ENCODE measurements at regions not wholly inside any gene's neighbourhood (a gene's known extent, or its start where the extent isn't known, plus 50 kb on each side); places are given as distances from the start of the nearest gene placed in this dataset.
"Not testable (repeated sequence)": the region's sequence is repeated elsewhere in the genome, so short reads cannot be mapped to it uniquely, and the experiment has no call there.

GRCh38 chr17:15802917-15803316, 70.8 kb downstream of the TBC1D26 start:
- DNase-seq: not testable (repeated sequence)

GRCh38 chr17:15806825-15807224, 74.7 kb downstream of the TBC1D26 start:
- DNase-seq: not testable (repeated sequence)

DNA sequence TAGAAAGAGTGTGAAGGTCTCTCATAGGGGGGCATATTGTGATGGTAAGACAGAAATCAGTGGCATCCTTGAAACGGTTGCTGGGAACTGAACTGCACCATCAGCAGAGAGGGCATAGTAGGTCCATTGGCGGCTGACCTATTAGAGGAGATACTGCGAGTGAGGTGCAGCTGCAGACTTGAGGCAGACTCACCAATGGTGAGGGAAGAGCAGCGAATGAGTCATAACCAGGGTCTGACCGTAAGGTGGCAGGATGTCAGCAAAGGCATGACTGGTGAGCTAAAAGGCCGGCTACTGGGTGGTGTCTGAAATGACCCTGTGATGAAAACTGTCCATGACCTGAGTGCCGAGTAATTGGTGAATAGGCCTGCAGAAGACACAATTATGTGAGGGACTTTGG, 81.3 kb downstream of the TBC1D26 start:
- not testable (repeated sequence) for DNase-seq

GRCh38 chr17:15814003-15814402, 81.9 kb downstream of the TBC1D26 start:
- DNase-seq: not testable (repeated sequence)

DNA sequence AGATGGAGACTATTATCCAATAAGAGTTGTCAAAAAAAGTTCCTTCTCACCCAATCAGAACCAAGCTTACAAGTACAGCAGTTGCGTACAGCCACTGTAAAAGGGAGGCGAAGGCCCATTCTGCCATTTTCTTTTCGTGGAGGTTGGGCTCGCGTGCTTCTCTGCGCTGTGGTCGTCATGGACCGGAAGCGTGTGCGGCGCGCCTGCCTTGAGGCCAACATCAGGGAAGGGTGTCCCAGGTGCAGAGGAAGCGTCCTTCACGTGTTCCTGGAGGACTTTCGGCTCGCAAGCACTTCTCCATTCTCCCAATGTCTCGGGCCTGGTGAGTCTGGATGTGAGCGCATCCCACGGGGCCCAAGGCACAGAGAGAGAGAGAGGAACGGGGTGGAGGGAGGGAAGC, 85.8 kb downstream of the TBC1D26 start:
- not testable (repeated sequence) for DNase-seq

GRCh38 chr17:15822280-15822679, 90.2 kb downstream of the TBC1D26 start:
- DNase-seq: not testable (repeated sequence)

GRCh38 chr17:15828727-15829314, 96.7 kb downstream of the TBC1D26 start:
- DNase-seq: peak; percentile 73

DNA sequence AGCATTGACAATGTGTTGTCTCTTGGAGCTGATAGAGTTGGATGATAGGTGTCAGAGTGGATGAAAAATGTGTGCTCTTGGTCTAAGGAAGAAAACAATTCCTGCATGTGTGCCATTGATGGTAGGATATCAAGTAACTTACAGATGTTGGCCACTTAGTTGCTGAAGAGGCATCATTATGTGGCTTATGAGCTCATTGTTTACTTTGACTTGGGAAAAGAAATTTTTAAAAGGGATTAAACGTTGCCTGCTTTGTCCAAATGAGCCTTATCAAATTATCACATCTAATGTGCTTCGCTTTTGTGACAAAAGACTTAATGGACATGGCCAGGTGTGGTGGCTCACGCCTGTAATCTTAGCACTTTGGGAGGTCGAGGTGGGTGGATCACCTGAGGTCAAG, 98.1 kb downstream of the TBC1D26 start:
- DNase-seq: not testable (repeated sequence)

DNA sequence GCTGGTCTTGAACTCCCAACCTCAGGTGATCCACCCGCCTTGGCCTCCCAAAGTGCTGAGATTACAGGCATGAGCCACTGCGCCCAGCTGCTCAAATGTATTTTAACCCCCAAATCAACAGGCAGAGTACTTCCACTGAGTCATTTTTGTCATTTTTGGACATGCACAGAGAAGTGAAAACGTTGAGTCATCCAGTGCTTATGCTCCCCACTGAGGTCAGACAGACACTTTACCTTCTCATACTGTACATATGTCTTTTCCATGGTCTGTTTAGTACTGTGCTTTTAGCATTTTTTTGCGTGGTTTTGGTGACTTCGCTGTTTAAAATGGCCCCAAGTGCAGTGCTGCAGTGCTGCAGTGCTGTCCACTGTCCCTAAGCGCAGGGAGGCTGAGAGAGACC, 99.1 kb downstream of the TBC1D26 start:
- DNase-seq: not testable (repeated sequence)

DNA sequence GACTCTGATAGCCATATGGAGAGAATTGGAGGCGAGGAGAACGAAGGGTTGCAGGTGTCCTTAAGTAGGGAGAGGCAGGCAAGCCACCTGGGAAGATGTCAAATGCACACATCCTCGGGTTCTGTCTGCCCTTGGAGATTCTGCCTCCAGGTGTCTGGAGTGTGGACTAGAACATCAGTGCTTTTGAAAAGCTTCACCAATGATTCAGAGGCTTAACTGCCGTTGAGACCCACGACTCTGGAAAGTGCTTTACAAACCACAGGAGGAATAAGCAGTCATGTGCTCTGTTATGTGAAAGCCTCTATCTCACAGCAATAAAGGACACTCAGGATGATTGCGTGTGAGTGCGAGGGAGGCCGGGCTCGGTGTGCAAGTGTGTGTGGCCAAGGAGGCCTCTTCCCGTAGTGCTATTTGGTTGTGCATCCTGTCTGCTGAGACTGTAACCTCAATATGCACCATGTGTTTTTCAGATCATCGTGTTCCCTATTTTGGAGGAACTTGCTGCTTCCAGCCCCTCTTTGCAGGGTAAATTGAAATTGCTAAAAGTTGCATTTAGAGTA, 100.9 kb downstream of the TBC1D26 start:
- DNase-seq: peak; percentile 38

- DNase-seq: not testable (repeated sequence)
These were observed 101.8 kb downstream of the TBC1D26 start for GRCh38 chr17:15833890-15834289.

DNA sequence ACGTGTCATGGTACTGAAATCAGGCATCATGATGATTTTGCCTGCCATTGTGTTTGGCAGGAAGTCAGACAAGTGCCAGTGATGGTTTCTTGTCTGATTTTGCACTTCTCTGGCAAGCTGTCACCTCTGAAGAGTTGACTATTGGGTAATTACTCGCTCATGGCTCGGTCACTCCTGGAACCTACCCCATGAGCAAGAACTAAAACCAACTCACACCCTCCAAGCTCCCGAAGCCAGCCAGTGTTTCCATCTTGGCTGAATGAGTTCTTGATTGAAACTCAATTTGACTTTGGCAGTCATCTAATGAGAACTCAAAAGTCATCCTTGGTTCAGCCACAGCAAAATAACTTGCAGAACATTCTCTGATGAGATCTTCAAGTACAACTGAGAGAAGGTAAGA, 103.4 kb downstream of the TBC1D26 start:
- not testable (repeated sequence) for DNase-seq

GRCh38 chr17:15836249-15836982, 104.3 kb downstream of the TBC1D26 start:
- not testable (repeated sequence) for DNase-seq

DNA sequence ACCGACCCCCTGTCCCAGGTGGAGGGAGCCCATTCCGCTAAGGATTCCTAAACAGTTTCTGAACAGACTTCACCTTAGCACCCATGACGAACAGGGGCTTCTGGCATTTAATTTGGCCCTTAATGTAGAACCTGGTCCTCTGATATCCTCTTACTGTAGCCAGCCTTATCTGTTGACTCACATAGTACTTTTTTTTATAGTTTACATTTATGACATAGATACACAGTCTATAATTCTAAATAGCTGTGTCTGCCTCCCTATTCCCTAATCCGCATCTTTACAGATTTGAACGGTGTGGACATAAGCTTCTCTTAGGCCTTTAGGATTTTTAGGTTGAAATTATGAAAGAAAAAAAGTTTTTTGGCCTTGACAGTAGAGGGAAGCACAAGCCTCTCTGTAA, 104.9 kb downstream of the TBC1D26 start:
- not testable (repeated sequence) for DNase-seq

DNA sequence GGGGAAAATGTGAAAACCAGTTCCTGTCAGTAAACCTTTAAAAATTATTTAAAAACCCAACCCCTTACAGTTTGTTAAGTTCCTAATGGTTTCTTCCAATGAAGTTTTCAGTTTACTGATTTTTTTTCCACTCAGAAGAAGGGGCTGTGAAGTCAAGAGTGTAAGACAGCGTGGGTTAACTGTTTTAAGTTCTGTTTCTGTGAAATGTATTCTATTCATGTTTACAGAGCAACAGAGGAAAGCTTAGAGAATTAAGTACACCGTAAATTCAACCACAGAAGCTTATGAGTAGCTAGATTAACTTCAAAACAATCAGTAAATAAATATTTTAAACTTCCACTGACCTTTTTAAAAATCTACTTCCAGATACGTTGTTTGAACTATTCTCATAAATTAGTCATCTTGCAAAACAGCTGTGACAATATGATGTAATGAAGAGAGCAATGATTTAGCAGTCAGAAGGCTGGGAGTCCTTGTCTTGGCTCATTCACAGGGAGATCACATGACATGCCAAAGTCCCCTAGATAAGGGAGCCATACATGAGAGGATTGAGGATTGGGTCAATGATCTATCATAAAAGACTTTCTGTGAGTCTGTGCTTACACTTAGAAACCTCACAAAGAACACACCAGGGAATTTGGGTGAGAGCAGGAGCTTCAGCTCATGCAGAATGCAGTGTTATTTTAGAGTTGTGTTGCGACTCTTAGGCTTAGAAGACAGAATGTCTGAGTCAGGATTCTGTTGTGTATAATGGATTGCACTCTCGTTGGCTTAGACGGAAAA, 97.3 kb upstream of the ADORA2B start:
- not testable (repeated sequence) for DNase-seq

DNA sequence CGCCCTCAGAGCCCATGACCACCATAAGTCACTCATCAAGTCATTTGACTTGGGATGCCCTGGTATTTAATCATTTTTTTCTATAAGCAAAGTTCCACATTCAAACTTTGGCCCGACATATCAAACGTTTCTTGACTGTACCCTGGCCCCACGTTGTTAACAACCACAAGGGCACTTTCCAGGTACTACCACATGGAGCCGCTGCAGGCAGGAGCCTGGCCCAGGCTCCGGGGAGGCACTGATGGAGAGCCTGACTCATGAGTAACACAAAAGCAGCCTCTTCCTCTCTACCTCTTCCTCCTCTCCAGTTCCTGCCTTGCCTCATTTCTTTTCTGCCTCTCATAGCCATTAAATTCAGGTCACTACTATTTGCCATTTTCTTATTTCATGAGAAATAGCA, 95.9 kb upstream of the ADORA2B start:
- peak; percentile 55 for DNase-seq

GRCh38 chr17:15850071-15850470, 94.9 kb upstream of the ADORA2B start:
- DNase-seq: not testable (repeated sequence)

DNA sequence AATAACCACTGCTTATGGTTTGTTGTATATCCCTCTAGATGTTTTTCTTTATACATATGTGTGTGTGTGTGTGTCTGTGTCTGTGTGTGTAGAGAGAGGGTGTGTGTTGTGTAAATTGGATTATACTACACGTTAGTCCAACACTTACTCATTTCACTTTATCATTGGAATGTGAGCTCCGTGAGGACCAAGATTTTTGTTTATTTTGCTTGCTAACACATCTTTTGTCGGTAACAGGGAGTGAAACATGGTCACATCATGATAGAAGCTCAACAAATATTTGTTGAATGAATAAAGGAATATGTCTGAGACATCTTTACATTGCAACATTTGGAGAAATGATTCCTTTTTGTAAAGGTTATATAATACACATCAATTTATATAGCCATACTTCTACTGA, 94.2 kb upstream of the ADORA2B start:
- DNase-seq: not testable (repeated sequence)

GRCh38 chr17:15852863-15853262, 92.1 kb upstream of the ADORA2B start:
- DNase-seq: not testable (repeated sequence)

GRCh38 chr17:15856191-15856590, 88.7 kb upstream of the ADORA2B start:
- not testable (repeated sequence) for DNase-seq

- not testable (repeated sequence) for DNase-seq
These were observed 88.2 kb upstream of the ADORA2B start for GRCh38 chr17:15856745-15857144.

GRCh38 chr17:15858082-15858481, 86.8 kb upstream of the ADORA2B start:
- DNase-seq: not testable (repeated sequence)

GRCh38 chr17:15860774-15861173, 84.2 kb upstream of the ADORA2B start:
- DNase-seq: not testable (repeated sequence)

Measured in CD4-positive, alpha-beta T cell treated with Interleukin-6 for 4 hours (primary cell).